T-helper 9 cell (primary cell): ENCODE measurements at regions not wholly inside any gene's neighbourhood (a gene's known extent, or its start where the extent isn't known, plus 50 kb on each side); places are given as distances from the start of the nearest gene placed in this dataset.

Experiments used
- DNase-seq: peaks from one replicate; pipeline ENCODE4 v3.0.0-alpha.2; 2020

GRCh38 chr3:187955587-187955952, 198.4 kb upstream of the LPP start:
- no peak for DNase-seq

- no peak for DNase-seq
Observed at GRCh38 chr3:187957165-187957581, 196.8 kb upstream of the LPP start.

- no peak for DNase-seq
Observed at GRCh38 chr3:187957582-187957981, 196.4 kb upstream of the LPP start.

- DNase-seq, result peak; percentile 26
Observed at GRCh38 chr3:187958432-187959003, 195.4 kb upstream of the LPP start.

GRCh38 chr3:187960820-187961219, 193.1 kb upstream of the LPP start:
- no peak for DNase-seq

GRCh38 chr3:187961366-187961765, 192.6 kb upstream of the LPP start:
- no peak for DNase-seq

GRCh38 chr3:187963003-187963676, 190.8 kb upstream of the LPP start:
- DNase-seq, result no peak

GRCh38 chr3:187963677-187964385, 190.1 kb upstream of the LPP start:
- no peak for DNase-seq

GRCh38 chr3:187964760-187965159, 189.2 kb upstream of the LPP start:
- no peak for DNase-seq

- no peak for DNase-seq
Observed at GRCh38 chr3:187966096-187966495, 187.9 kb upstream of the LPP start.

- DNase-seq, result no peak
Observed at GRCh38 chr3:187966636-187967406, 187.1 kb upstream of the LPP start.

GRCh38 chr3:187967993-187968392, 186.0 kb upstream of the LPP start:
- DNase-seq, result no peak

GRCh38 chr3:187968883-187969580, 184.9 kb upstream of the LPP start:
- no peak for DNase-seq

- DNase-seq, result no peak
Observed at GRCh38 chr3:187969581-187969950, 184.4 kb upstream of the LPP start.

- no peak for DNase-seq
Observed at GRCh38 chr3:187970106-187970505, 183.9 kb upstream of the LPP start.

- DNase-seq, result no peak
Observed at GRCh38 chr3:187971629-187972028, 182.3 kb upstream of the LPP start.

GRCh38 chr3:187972454-187972853, 181.5 kb upstream of the LPP start:
- DNase-seq, result no peak

GRCh38 chr3:187973977-187974870, 179.7 kb upstream of the LPP start:
- no peak for DNase-seq

- DNase-seq, result no peak
Observed at GRCh38 chr3:187974871-187975271, 179.1 kb upstream of the LPP start.

- no peak for DNase-seq
Observed at GRCh38 chr3:187975561-187976364, 178.2 kb upstream of the LPP start.

GRCh38 chr3:187976365-187976900, 177.5 kb upstream of the LPP start:
- DNase-seq, result no peak
